ENCODE measurements at regions not wholly inside any gene's neighbourhood (a gene's known extent, or its start where the extent isn't known, plus 50 kb on each side); places are given as distances from the start of the nearest gene placed in this dataset. TPM values are rescaled to one million over a fixed set of nuclear protein-coding genes. Genes with fewer than 3 reads are reported as not detected.

DNA sequence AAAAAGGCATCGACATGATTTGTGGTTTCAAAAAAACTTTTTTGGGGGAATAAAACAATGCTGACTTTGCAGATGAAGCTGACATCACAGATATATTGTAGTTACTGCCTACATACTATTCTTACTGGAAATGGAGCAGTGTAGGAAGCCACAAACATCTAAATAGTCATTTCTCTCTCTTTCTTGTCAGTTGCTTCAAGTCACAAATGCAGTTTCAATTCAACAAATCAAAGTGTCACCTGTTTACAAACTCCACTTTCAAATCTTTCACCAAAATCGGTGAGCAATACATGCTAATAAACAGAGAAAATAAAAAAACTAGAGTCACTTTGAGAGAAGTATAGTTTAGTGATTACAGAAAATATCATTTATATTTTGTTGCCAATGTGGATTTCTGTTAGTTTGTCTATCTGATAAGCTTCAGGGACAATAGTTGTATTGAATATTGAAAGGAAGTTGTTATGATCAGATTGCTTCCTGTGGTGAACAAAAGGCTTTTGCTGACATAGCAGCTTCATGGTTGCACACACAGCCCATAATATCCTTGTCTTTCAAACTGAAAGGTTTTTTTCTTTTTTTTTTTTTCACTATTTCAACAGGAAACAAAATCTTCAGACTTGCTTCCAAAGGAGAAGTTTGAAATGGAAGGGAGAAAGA lies 49.7 kb upstream of the PTPN13 start:
- no peaks in the 10 kb centered on the region for H3K36me3 ChIP-seq
- WGBS, 2 donors: 11 to 33% methylated on average over 2 of the region's 2 CpGs
- intact Hi-C loops (cut with DNase I): no loop called here
- no peak for DNase-seq
- H3K27me3 ChIP-seq: no peaks in the 10 kb centered on the region
- TF ChIP-seq, protein P1, sequence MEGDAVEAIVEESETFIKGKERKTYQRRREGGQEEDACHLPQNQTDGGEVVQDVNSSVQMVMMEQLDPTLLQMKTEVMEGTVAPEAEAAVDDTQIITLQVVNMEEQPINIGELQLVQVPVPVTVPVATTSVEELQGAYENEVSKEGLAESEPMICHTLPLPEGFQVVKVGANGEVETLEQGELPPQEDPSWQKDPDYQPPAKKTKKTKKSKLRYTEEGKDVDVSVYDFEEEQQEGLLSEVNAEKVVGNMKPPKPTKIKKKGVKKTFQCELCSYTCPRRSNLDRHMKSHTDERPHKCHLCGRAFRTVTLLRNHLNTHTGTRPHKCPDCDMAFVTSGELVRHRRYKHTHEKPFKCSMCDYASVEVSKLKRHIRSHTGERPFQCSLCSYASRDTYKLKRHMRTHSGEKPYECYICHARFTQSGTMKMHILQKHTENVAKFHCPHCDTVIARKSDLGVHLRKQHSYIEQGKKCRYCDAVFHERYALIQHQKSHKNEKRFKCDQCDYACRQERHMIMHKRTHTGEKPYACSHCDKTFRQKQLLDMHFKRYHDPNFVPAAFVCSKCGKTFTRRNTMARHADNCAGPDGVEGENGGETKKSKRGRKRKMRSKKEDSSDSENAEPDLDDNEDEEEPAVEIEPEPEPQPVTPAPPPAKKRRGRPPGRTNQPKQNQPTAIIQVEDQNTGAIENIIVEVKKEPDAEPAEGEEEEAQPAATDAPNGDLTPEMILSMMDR (IDR thresholded peaks at IDR 0.05): no peak
- TF ChIP-seq POLR2A (IDR thresholded peaks at IDR 0.05): no peak
- H3K27ac ChIP-seq: peak overlapping the region in 1 of 3 donors; percentile 17
- H3K4me1 ChIP-seq: peaks cover 24 to 32% of the 10 kb centered on the region in 2 donors
- H3K4me3 ChIP-seq (replicated peaks in 1 of 3): no peak overlapping the region
- no peaks in the 10 kb centered on the region for H3K9me3 ChIP-seq

Small RNA genes lying in the stretch of these regions (microRNA-seq; reads per million reads assigned to microRNA genes)
- not detected for gene MIR4452

Small RNA genes lying in the stretch of these regions (small RNA-seq; reads per million reads assigned to genes)
- not detected for gene MIR4452
